NCI-H510A (cell line): ENCODE measurements at regions not wholly inside any gene's neighbourhood (a gene's known extent, or its start where the extent isn't known, plus 50 kb on each side); places are given as distances from the start of the nearest gene placed in this dataset.
"Not testable (repeated sequence)": the region's sequence is repeated elsewhere in the genome, so short reads cannot be mapped to it uniquely, and the experiment has no call there.

Experiments
- DNase-seq: peaks from one replicate; lab custom pipeline; 2025; lab: John Stamatoyannopoulos, UW

GRCh38 chr16:79864032-79864780 is 263.7 kb upstream of the MAF start:
- DNase-seq, result no peak

- DNase-seq, result no peak
These were observed 262.8 kb upstream of the MAF start for GRCh38 chr16:79863128-79864031.

DNA sequence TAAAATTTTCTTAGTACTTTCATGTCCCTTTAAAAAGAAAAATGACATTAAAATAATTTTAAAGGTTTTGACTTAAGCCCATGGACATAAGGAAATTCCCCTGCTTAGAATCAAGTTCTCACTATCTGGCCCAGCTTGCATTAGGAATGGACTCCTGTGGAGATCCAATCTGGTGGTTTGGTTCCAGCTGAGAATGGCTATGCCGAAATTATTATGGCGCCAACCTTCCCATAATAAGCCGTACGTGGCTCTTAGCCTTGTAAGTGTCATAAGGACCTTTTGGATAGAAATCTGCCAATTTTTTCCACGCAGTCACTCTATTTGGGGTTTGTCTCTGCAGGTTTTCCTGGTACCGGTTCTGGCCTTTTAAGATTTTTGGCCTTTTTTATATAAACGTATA is 262.1 kb upstream of the MAF start:
- no peak for DNase-seq

DNA sequence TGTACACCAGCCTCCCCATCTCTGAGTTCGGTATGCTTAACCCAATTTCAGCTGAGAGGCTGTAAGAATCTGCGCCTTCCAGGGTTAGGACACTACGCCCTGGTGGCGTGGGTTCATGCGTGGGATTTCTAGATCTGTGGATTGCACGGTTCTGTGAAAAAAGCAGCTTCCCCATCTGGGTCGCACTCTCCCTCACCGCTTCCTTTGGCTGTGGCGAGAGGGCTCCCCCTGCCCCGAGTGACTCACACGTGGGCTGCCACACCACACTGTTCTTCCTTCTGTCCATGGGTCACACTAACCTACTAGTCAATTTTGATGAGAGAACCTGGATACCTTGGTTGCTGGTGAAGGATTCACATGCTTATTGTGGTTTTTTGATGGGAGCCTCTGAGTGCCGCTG is 256.0 kb upstream of the MAF start:
- DNase-seq, result no peak

GRCh38 chr16:79850348-79850747 is 249.8 kb upstream of the MAF start:
- no peak for DNase-seq

- DNase-seq, result no peak
These were observed 248.6 kb upstream of the MAF start for GRCh38 chr16:79849119-79849518.

- DNase-seq, result no peak
These were observed 248.2 kb upstream of the MAF start for GRCh38 chr16:79848719-79849118.

DNA sequence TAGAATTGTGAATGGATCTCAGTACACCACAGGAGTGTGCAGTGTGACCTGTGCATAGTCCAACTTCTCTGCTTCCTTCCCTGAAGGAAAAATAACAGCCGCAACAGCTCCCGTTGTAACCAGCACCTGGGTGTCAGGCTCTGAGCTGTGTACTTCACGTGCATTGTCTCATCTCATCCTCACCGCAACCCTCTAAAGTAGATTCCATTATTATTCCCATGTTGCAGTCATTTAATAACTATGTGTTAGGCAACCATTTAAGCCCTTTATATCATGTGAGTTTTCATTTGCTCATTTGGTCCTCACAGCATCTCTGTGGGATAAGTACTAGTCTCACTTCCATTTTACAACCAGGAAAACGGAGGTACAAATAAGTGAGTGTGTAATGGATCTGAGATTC is 247.0 kb upstream of the MAF start:
- DNase-seq, result no peak

DNA sequence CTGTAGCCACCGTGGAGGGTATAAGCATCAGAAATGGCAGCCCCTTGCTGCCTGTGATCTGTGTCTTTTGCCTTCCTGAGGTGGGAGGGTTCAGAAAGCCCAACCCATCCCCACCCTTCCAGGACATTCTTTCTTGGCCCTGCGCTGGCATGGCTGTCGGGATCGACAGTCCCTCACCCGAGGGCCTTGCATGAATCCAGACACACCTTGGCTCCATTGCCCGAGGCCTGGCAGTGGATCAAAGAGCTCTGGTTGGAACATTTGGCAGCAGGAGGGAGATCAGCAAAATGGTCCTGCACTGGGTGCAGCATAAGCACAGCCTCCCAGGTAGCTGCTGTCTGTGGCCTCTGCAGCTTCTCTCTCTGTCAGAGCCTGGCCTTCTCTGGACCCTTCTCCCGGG is 246.6 kb upstream of the MAF start:
- no peak for DNase-seq

GRCh38 chr16:79845734-79846135 is 245.2 kb upstream of the MAF start:
- DNase-seq, result no peak

- no peak for DNase-seq
These were observed 244.6 kb upstream of the MAF start for GRCh38 chr16:79845033-79845733.

GRCh38 chr16:79844603-79845002 is 244.1 kb upstream of the MAF start:
- DNase-seq, result no peak

DNA sequence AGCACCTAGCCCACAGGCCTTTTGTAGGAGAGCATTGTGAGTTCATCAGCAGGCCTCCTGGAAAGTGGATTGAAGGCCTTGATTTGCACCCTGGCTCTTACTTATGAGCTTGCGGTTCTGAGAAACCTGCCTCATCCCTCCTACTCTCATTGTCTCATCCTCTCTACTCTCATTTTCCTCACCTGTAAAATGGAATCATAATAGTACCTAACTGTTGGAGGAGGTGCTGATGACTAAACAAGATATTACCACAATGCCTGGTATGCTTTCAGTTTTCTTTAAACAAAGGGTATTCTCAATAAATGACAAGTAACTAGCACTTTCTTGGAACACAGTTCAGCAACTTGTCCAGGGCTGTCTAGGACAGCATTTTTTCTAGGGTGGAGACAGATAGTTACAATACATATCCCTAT is 243.1 kb upstream of the MAF start:
- DNase-seq, result no peak

DNA sequence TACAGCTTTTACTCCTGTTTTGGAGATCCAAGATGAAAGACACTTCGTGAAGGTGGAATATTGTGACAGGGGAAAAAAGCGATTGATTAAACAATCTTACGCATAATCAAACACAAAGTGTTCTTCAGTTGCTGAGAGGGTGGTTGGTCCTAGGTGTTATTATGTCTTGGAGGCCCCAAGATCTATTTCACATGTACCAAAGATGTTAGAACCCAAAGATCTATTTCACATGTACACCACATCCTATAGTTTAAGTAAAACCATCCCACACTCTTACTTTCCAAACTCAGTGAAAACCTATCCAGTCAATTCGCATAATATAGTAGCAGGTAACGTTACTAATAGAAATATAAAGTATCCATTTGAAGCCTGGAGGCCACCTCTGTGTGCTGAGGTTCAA is 242.6 kb upstream of the MAF start:
- DNase-seq, result no peak

GRCh38 chr16:79842197-79842596 is 241.7 kb upstream of the MAF start:
- DNase-seq, result no peak

- DNase-seq, result no peak
These were observed 239.2 kb upstream of the MAF start for GRCh38 chr16:79839466-79840341.

DNA sequence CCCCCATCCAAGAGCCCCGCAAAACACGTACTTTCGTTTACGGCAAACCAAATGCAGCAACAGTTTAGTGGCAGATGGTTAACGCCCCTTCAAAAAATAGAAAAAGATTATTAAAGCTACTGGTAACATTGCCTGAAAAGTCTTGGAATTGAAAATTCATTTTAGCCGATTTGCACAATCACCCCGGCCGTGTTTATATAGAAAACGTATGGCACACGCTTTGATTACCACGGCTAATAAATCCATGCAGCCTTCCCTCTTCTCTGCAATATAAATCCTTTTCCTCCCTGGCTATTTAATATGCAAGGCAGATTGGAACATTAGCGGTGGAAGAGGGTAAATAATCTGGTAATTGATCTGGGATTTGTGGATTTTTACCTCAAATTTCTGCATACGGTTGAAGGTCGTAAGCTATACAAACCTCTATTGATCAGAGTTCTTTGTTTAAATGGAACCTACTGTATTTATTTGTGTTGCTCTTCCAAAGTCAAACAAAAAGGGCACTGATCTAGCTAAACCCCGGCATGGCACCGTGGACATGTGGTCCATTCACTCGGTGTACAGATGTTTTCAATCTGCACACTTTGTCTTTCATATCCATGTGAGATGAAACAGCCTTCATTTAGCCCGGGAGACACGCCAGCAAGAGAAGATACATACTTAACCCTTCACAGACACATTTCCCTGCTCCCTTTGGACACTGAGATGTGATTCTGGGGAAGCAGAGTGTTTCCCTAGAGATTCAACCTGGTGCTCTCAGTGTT is 238.1 kb upstream of the MAF start:
- DNase-seq, result no peak

DNA sequence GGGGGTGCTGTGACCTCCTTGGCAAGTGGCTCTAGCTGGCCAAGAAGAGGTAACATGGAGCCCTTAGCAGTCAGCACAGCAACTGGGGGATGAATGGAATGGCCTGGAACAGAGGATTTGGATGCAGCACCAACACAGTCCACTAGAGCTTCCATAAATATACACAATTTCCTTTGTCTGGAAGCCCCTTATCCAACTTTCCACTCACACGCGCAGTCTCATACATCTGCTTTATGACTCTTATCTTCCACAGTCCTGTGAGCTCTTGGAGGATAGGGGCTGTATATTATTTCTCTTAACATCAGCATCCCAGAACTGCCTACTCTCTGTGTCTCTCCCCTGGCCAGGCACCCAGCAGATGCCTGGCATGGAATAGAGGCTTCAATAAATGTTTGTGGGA is 235.6 kb upstream of the MAF start:
- no peak for DNase-seq

DNA sequence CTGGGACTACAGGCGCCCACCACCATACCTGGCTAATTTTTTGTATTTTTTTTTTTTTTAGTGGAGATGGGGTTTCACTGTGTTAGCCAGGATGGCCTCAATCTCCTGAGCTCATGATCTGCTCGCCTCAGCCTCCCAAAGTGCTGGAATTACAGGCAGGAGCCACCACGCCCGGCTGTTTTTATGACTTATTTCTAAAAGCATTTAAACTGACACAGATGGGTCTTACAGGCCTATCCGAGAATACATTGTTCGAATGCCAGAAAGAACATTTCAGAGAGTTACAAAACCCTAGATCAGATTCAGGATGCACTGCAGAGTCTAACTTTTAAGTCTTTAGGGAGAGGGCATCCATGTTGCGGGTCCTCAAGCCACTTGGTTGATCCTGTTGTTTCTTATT is 234.7 kb upstream of the MAF start:
- no peak for DNase-seq

DNA sequence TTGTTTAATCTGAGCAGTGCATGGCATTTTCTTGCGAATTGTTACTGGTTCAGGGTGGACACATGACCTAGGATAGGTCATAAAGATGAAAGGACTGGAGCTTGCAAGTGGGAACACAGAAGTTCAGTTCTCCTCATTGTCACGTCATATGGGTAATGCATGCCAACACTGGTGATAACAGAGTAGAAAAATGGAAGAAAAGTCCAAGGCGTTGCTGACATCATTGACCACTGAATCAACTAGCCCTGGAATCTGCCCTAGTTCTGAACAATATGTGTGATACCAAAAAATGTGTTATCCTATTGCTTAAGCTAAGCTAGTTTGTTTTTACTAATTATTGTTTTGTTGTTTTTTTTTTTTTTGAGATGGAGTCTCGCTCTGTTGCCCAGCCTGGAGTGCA is 234.2 kb upstream of the MAF start:
- DNase-seq, result no peak

- not testable (repeated sequence) for DNase-seq
These were observed 233.5 kb upstream of the MAF start for GRCh38 chr16:79834003-79834402.
